Caco-2 (cell line): ENCODE measurements at regions not wholly inside any gene's neighbourhood (a gene's known extent, or its start where the extent isn't known, plus 50 kb on each side); places are given as distances from the start of the nearest gene placed in this dataset.

Experiments used
- BruUV-seq: library from RNA; stranded (reverse); fragments of 400-500 nt; replicated peaks from 2 replicates; lab custom pipeline; 2021; lab: Mats Ljungman, UMichigan
- CTCF ChIA-PET: fragments of 300-600 bp; sonication (Branson Sonifier 250); formaldehyde crosslinking; loops from one replicate; lab custom pipeline; 2022; ENCODE audit warnings: antibody characterized with exemption; lab: Charles Lee
- POLR2A ChIA-PET: fragments of 300-600 bp; sonication (Branson Sonifier 250); formaldehyde crosslinking; loops from one replicate; lab custom pipeline; 2022; ENCODE audit warnings: antibody characterized with exemption; lab: Charles Lee
- DNase-seq, 2 experiments: peaks; one replicate each; pipeline versions ENCODE4 v3.0.0 to v3.0.0-alpha.2; 2020 to 2022
- H3K27me3 ChIP-seq: replicated peaks from 2 replicates; pipeline ENCODE4 v1.6.0; 2011; ENCODE audit warnings: low read length; ENCODE audit not compliant: control insufficient read depth, insufficient read depth
- H3K36me3 ChIP-seq: 2 replicates; pipeline ENCODE4 v1.5.1; 2011; ENCODE audit warnings: low read length; ENCODE audit not compliant: control insufficient read depth, insufficient read depth
- H3K4me1 ChIP-seq: fragments of 250-450 bp; sonication (Bioruptor Pico); 2 replicates; pipeline ENCODE4 v1.5.1; 2020; ENCODE audit warnings: mild to moderate bottlenecking
- H3K4me3 ChIP-seq: 2 replicates; pipeline ENCODE4 v1.5.1; 2011; ENCODE audit warnings: low read depth, mild to moderate bottlenecking, control low read depth, low read length
- H3K9me3 ChIP-seq: fragments of 250-450 bp; sonication (Bioruptor Pico); 2 replicates; pipeline ENCODE4 v1.5.1; 2020; ENCODE audit warnings: mild to moderate bottlenecking, moderate library complexity
- H3K27ac Mint-ChIP-seq: one replicate; pipeline ENCODE4 v1.8.0; 2022; ENCODE audit warnings: mixed read lengths; ENCODE audit not compliant: unreplicated experiment
- H3K27me3 Mint-ChIP-seq: one replicate; pipeline ENCODE4 v1.8.0; 2022; ENCODE audit warnings: mixed read lengths; ENCODE audit not compliant: insufficient read depth, unreplicated experiment
- H3K36me3 Mint-ChIP-seq: one replicate; pipeline ENCODE4 v1.8.0; 2022; ENCODE audit warnings: mild to moderate bottlenecking, mixed read lengths; ENCODE audit not compliant: insufficient read depth, unreplicated experiment
- H3K4me1 Mint-ChIP-seq: one replicate; pipeline ENCODE4 v1.8.0; 2022; ENCODE audit warnings: low read depth, mixed read lengths; ENCODE audit not compliant: unreplicated experiment
- H3K4me3 Mint-ChIP-seq: one replicate; pipeline ENCODE4 v1.8.0; 2022; ENCODE audit warnings: mild to moderate bottlenecking, moderate library complexity, mixed read lengths; ENCODE audit not compliant: unreplicated experiment
- H3K9me3 Mint-ChIP-seq: one replicate; pipeline ENCODE4 v1.8.0; 2022; ENCODE audit warnings: mixed read lengths; ENCODE audit not compliant: unreplicated experiment
- CTCF ChIP-seq, 2 experiments: fragments of 200-600 bp in 1 of 2; IDR thresholded peaks; 1 replicate in 1 of 2; 2 replicates in 1 of 2; pipeline versions ENCODE4 v1.5.1 to v1.8.0; 2011 to 2022; ENCODE audit warnings: antibody characterized with exemption in 1 of 2, control low read depth in 1 of 2, inconsistent platforms in 1 of 2, low read depth in 1 of 2, low read length in 1 of 2, mild to moderate bottlenecking in 1 of 2, moderate library complexity in 1 of 2; ENCODE audit not compliant: insufficient read depth in 1 of 2, severe bottlenecking in 1 of 2, unreplicated experiment in 1 of 2
- intact Hi-C: fragments of 100-400 bp; cut with micrococcal nuclease; formaldehyde crosslinking; loops from one replicate; pipeline ENCODE4 v1.10.0; 2022; ENCODE audit not compliant: unreplicated experiment

- CTCF ChIA-PET: no interaction called here
- H3K27ac Mint-ChIP-seq: no peak overlapping the region
- Histone ChIP-seq H3K9me3 (no peaks in the 10 kb centered on the region), H3K36me3 (no peaks in the 10 kb centered on the region), H3K4me1 (no peaks in the 10 kb centered on the region), H3K4me3 (no peak overlapping the region), H3K27me3 (no peaks in the 10 kb centered on the region)
- no peaks in the 10 kb centered on the region for H3K9me3 Mint-ChIP-seq
- intact Hi-C loops: no loop called here
- H3K36me3 Mint-ChIP-seq: no peaks in the 10 kb centered on the region
- no peak for DNase-seq
- no peaks in the 10 kb centered on the region for H3K4me1 Mint-ChIP-seq
- peaks cover 6% of the 10 kb centered on the region for H3K27me3 Mint-ChIP-seq
- no TSS peak for BruUV-seq
- H3K4me3 Mint-ChIP-seq: no peak overlapping the region
- no peak for TF ChIP-seq CTCF (IDR thresholded peaks at IDR 0.05; ENCODE audit: insufficient read depth in 1 of 2, low read depth in 1 of 2, low read length in 1 of 2, severe bottlenecking in 1 of 2, unreplicated experiment in 1 of 2)
- POLR2A ChIA-PET: no interaction called here
These were observed 193.8 kb upstream of the GAS1 start for GRCh38 chr9:87141124-87141523.

GRCh38 chr9:87146933-87147332 is 199.6 kb upstream of the GAS1 start:
- Histone ChIP-seq H3K4me3 (no peak overlapping the region), H3K9me3 (no peaks in the 10 kb centered on the region), H3K4me1 (no peaks in the 10 kb centered on the region), H3K36me3 (no peaks in the 10 kb centered on the region), H3K27me3 (no peaks in the 10 kb centered on the region)
- no peaks in the 10 kb centered on the region for H3K4me1 Mint-ChIP-seq
- no peaks in the 10 kb centered on the region for H3K36me3 Mint-ChIP-seq
- no TSS peak for BruUV-seq
- H3K27me3 Mint-ChIP-seq: peaks cover 9% of the 10 kb centered on the region
- no peak for DNase-seq
- intact Hi-C loops: no loop called here
- no peak overlapping the region for H3K4me3 Mint-ChIP-seq
- ChIA-PET CTCF (no interaction called here), POLR2A (no interaction called here)
- H3K27ac Mint-ChIP-seq: no peak overlapping the region
- no peaks in the 10 kb centered on the region for H3K9me3 Mint-ChIP-seq
- TF ChIP-seq CTCF (IDR thresholded peaks at IDR 0.05; ENCODE audit: insufficient read depth in 1 of 2, low read depth in 1 of 2, low read length in 1 of 2, severe bottlenecking in 1 of 2, unreplicated experiment in 1 of 2): no peak

GRCh38 chr9:87147839-87148238 is 200.5 kb upstream of the GAS1 start:
- Histone ChIP-seq H3K4me1 (no peaks in the 10 kb centered on the region), H3K9me3 (no peaks in the 10 kb centered on the region), H3K4me3 (no peak overlapping the region), H3K27me3 (no peaks in the 10 kb centered on the region), H3K36me3 (no peaks in the 10 kb centered on the region)
- Mint-ChIP-seq H3K27me3 (peaks cover 6% of the 10 kb centered on the region), H3K27ac (no peak overlapping the region), H3K36me3 (no peaks in the 10 kb centered on the region), H3K4me3 (no peak overlapping the region), H3K9me3 (no peaks in the 10 kb centered on the region), H3K4me1 (no peaks in the 10 kb centered on the region)
- no TSS peak for BruUV-seq
- no peak for DNase-seq
- ChIA-PET CTCF (no interaction called here), POLR2A (no interaction called here)
- TF ChIP-seq CTCF (IDR thresholded peaks at IDR 0.05; ENCODE audit: insufficient read depth in 1 of 2, low read depth in 1 of 2, low read length in 1 of 2, severe bottlenecking in 1 of 2, unreplicated experiment in 1 of 2): no peak
- intact Hi-C loops: no loop called here
